HepG2 (cell line): ENCODE measurements at regions not wholly inside any gene's neighbourhood (a gene's known extent, or its start where the extent isn't known, plus 50 kb on each side); places are given as distances from the start of the nearest gene placed in this dataset.

Experiments
- ATAC-seq: fragments of 200-7000 bp; cut with Tn5 transposase; 3 replicates; pipeline ENCODE4 v1.9.1; 2020; ENCODE audit warnings: mild to moderate bottlenecking, moderate library complexity
- BruUV-seq: library from RNA; stranded (reverse); fragments of 400-500 nt; replicated peaks from 2 replicates; lab custom pipeline; 2021; lab: Mats Ljungman, UMichigan
- CTCF ChIA-PET: fragments of 300-600 bp; formaldehyde crosslinking; extraction: SDS; loops from one replicate; lab custom pipeline; 2021; ENCODE audit warnings: low total read pairs, inconsistent platforms, low intra/inter-chr PET ratio; lab: Yijun Ruan, JAX
- POLR2A ChIA-PET: fragments of 350-600 bp; sonication (Branson Sonifier 250); formaldehyde crosslinking; loops from one replicate; lab custom pipeline; 2020; ENCODE audit warnings: antibody characterized with exemption, inconsistent platforms; lab: Yijun Ruan, JAX
- DNase-seq: peaks from one replicate; pipeline ENCODE4 v3.0.0-alpha.2; 2015; ENCODE audit warnings: low spot score
- FAIRE-seq: peaks from 3 replicates; lab custom pipeline; 2011; peaks lifted over from hg19 to GRCh38; lab: Jason Lieb, UNC
- H2AFZ ChIP-seq: one replicate; pipeline ENCODE4 v1.6.1; 2011; ENCODE audit warnings: low read length, inconsistent platforms
- H3K27ac ChIP-seq: fragments of 300-600 bp; 3 replicates; pipeline ENCODE4 v1.8.0; 2011; ENCODE audit warnings: mixed run types, mild to moderate bottlenecking, mixed read lengths, low read length, inconsistent platforms; ENCODE audit not compliant: insufficient read depth; ENCODE audit errors: extremely low read length
- H3K27me3 ChIP-seq, 2 experiments: fragments of 200-600 bp in 1 of 2; 2 replicates in 1 of 2; 3 replicates in 1 of 2; pipeline versions ENCODE4 v1.6.0 to v1.8.0; 2011; ENCODE audit warnings: low read length in 2 of 2, mild to moderate bottlenecking in 2 of 2, moderate library complexity in 2 of 2, inconsistent platforms in 1 of 2; ENCODE audit not compliant: insufficient read depth in 2 of 2, control insufficient read depth in 1 of 2
- H3K36me3 ChIP-seq, 2 experiments: fragments of 200-600 bp in 1 of 2; replicated peaks in 1 of 2; 2 replicates in 1 of 2; 3 replicates in 1 of 2; pipeline versions ENCODE4 v1.5.1 to v1.8.0; 2011; ENCODE audit warnings: low read length in 2 of 2, inconsistent platforms in 1 of 2; ENCODE audit not compliant: insufficient read depth in 2 of 2, control insufficient read depth in 1 of 2
- H3K4me1 ChIP-seq: 2 replicates; pipeline ENCODE4 v1.5.1; 2012; ENCODE audit warnings: low read length, inconsistent platforms; ENCODE audit not compliant: insufficient read depth
- H3K4me2 ChIP-seq: 2 replicates; pipeline ENCODE4 v1.6.0; 2011; ENCODE audit warnings: low read depth, low read length, inconsistent platforms
- H3K4me3 ChIP-seq, 3 experiments: fragments of 200-600 bp in 1 of 3; sonication (generic), shearing (Covaris generic) in 1 of 3; replicated peaks in 1 of 3; 2 replicates each; pipeline ENCODE4 v1.5.1; 2011 to 2016; ENCODE audit warnings: low read length in 3 of 3, inconsistent platforms in 2 of 3, low read depth in 2 of 3, mild to moderate bottlenecking in 2 of 3, control low read depth in 1 of 3, mixed read lengths in 1 of 3; ENCODE audit not compliant: insufficient read depth in 1 of 3
- H3K79me2 ChIP-seq: one replicate; pipeline ENCODE4 v1.6.1; 2011; ENCODE audit warnings: low read length, inconsistent platforms; ENCODE audit not compliant: insufficient read depth
- H3K9ac ChIP-seq: 2 replicates; pipeline ENCODE4 v1.6.0; 2011; ENCODE audit warnings: mild to moderate bottlenecking, low read depth, low read length, inconsistent platforms; ENCODE audit not compliant: insufficient read depth
- H3K9me3 ChIP-seq: 2 replicates; pipeline ENCODE4 v1.5.1; 2012; ENCODE audit warnings: mild to moderate bottlenecking, low read length
- H4K20me1 ChIP-seq: 2 replicates; pipeline ENCODE4 v1.6.0; 2011; ENCODE audit warnings: inconsistent platforms, mild to moderate bottlenecking, low read length, moderate library complexity; ENCODE audit not compliant: insufficient read depth
- ELK4 ChIP-seq: sonication (generic); formaldehyde crosslinking; IDR thresholded peaks from 2 replicates; pipeline ENCODE4 v1.9.0; 2021; ENCODE audit warnings: missing genetic modification reagents, borderline replicate concordance
- KDM6A ChIP-seq: IDR thresholded peaks from 2 replicates; pipeline ENCODE4 v1.6.1; 2016; ENCODE audit warnings: low read depth
- LBX2 ChIP-seq: sonication (generic); formaldehyde crosslinking; IDR thresholded peaks from 2 replicates; pipeline ENCODE4 v1.5.0; 2020; ENCODE audit warnings: missing genetic modification reagents, mild to moderate bottlenecking, borderline replicate concordance
- MIER2 ChIP-seq: IDR thresholded peaks from 2 replicates; pipeline ENCODE4 v1.6.1; 2016; ENCODE audit warnings: missing biosample characterization, missing genetic modification reagents
- MTA1 ChIP-seq: sonication (generic); formaldehyde crosslinking; IDR thresholded peaks from 2 replicates; pipeline ENCODE4 v1.4.0; 2020; ENCODE audit warnings: missing genetic modification reagents, mild to moderate bottlenecking, borderline replicate concordance
- MXI1 ChIP-seq: IDR thresholded peaks from 3 replicates; pipeline ENCODE4 v1.6.1; 2012; ENCODE audit warnings: low read depth, low read length, inconsistent platforms, borderline replicate concordance
- PITX1 ChIP-seq: sonication (generic); formaldehyde crosslinking; IDR thresholded peaks from 2 replicates; pipeline ENCODE4 v1.5.1; 2020; ENCODE audit warnings: mild to moderate bottlenecking, missing genetic modification reagents
- POLR2AphosphoS5 ChIP-seq: IDR thresholded peaks from 2 replicates; pipeline ENCODE4 v1.6.1; 2012; ENCODE audit warnings: low read depth, low read length
- TRAFD1 ChIP-seq: sonication (generic); formaldehyde crosslinking; IDR thresholded peaks from 2 replicates; pipeline ENCODE4 v1.5.1; 2020; ENCODE audit warnings: missing genetic modification reagents, mild to moderate bottlenecking, borderline replicate concordance
- ZBTB14 ChIP-seq: sonication (generic); formaldehyde crosslinking; IDR thresholded peaks from 2 replicates; pipeline ENCODE4 v1.4.0; 2020; ENCODE audit warnings: missing genetic modification reagents
- ZNF629 ChIP-seq: sonication (generic); formaldehyde crosslinking; conservative IDR thresholded peaks from 2 replicates; pipeline ENCODE4 v1.5.0; 2020; ENCODE audit warnings: missing genetic modification reagents
- WGBS: methylation state at CpG from one replicate; pipeline ENCODE4 v1.1.6; 2017; ENCODE audit warnings: low lambda C conversion rate; 5-methylcytosine and 5-hydroxymethylcytosine counted together
- in situ Hi-C: cut with HindIII; loops from 2 replicates; pipeline ENCODE4 v1.10.0; 2017; ENCODE audit warnings: low pct_unique_long_range_greater_than_20kb; ENCODE audit not compliant: extremely low pct_ligation_motif_present
- intact Hi-C: fragments of 100-400 bp; cut with micrococcal nuclease; formaldehyde crosslinking; loops from one replicate; pipeline ENCODE4 v1.10.0; 2022; ENCODE audit not compliant: unreplicated experiment

- TF ChIP-seq ELK4 (CRISPR knock-in tag) (no peak), ZBTB14 (no peak), KDM6A (CRISPR knock-in tag) (no peak), POLR2AphosphoS5 (no peak), ZNF629 (CRISPR knock-in tag) (no peak)
These were observed 506.2 kb upstream of the IL12A start (continued) for GRCh38 chr3:159482241-159482993.

GRCh38 chr3:159482994-159483367 is 505.7 kb upstream of the IL12A start:
- POLR2A ChIA-PET = no interaction called here
- Histone ChIP-seq H3K4me2 (no peak overlapping the region), H3K27me3 (no peaks in the 10 kb centered on the region), H3K27ac (no peak overlapping the region), H3K9ac (no peak overlapping the region), H3K36me3 (no peaks in the 10 kb centered on the region), H2AFZ (no peak overlapping the region), H3K79me2 (no peaks in the 10 kb centered on the region), H3K4me1 (no peaks in the 10 kb centered on the region), H3K4me3 (no peak overlapping the region), H3K9me3 (peaks cover 23% of the 10 kb centered on the region), H4K20me1 (no peaks in the 10 kb centered on the region)
- intact Hi-C loops (no loop called here), in situ Hi-C loops (no loop called here)
- BruUV-seq = no TSS peak
- WGBS = under 1% methylated on average over 5 of the region's 5 CpGs
- CTCF ChIA-PET = no interaction called here
- ATAC-seq = no peak
- no peak for DNase-seq
- TF ChIP-seq LBX2 (CRISPR knock-in tag) = no peak
- TF ChIP-seq TRAFD1 (CRISPR knock-in tag) = no peak
- TF ChIP-seq MXI1 = no peak
- no peak for TF ChIP-seq MIER2 (CRISPR knock-in tag)
- no peak for TF ChIP-seq MTA1 (CRISPR knock-in tag)
- no peak for TF ChIP-seq PITX1 (CRISPR knock-in tag)
- FAIRE-seq = no peak
